GM23338 (cell line): ENCODE measurements at regions not wholly inside any gene's neighbourhood (a gene's known extent, or its start where the extent isn't known, plus 50 kb on each side); places are given as distances from the start of the nearest gene placed in this dataset.

Experiments
- ATAC-seq: fragments of 200-7000 bp; cut with Tn5 transposase; 3 replicates; pipeline ENCODE4 v1.9.1; 2020
- DNase-seq: peaks from one replicate; pipeline ENCODE4 v3.0.0-alpha.2; 2015; ENCODE audit warnings: low spot score
- H2AFZ ChIP-seq: fragments of 200-600 bp; sonication (generic); 2 replicates; pipeline ENCODE4 v1.8.0; 2016; ENCODE audit warnings: antibody characterized with exemption, mild to moderate bottlenecking, moderate library complexity
- H3F3A ChIP-seq: fragments of 200-600 bp; sonication (generic); replicated peaks from 2 replicates; pipeline ENCODE4 v1.8.0; 2017; ENCODE audit warnings: antibody characterized with exemption, mixed run types, low read depth
- H3K27ac ChIP-seq: fragments of 200-600 bp; sonication (generic); 2 replicates; pipeline ENCODE4 v1.6.1; 2016; ENCODE audit warnings: low read depth
- H3K27me3 ChIP-seq: fragments of 200-600 bp; sonication (generic); 2 replicates; pipeline ENCODE4 v1.8.0; 2016; ENCODE audit warnings: mild to moderate bottlenecking, mixed run types, moderate library complexity; ENCODE audit not compliant: insufficient read depth
- H3K36me3 ChIP-seq: fragments of 200-600 bp; sonication (generic); 2 replicates; pipeline ENCODE4 v1.8.0; 2016; ENCODE audit warnings: mild to moderate bottlenecking; ENCODE audit not compliant: insufficient read depth
- H3K4me1 ChIP-seq: fragments of 200-600 bp; sonication (generic); 2 replicates; pipeline ENCODE4 v1.8.0; 2016; ENCODE audit warnings: mild to moderate bottlenecking, moderate library complexity; ENCODE audit not compliant: insufficient read depth
- H3K4me2 ChIP-seq: fragments of 200-600 bp; sonication (generic); 2 replicates; pipeline ENCODE4 v1.7.1; 2017; ENCODE audit warnings: mixed run types
- H3K4me3 ChIP-seq: fragments of 200-600 bp; sonication (generic); 2 replicates; pipeline ENCODE4 v1.6.1; 2016; ENCODE audit warnings: mixed run types
- H3K79me2 ChIP-seq: fragments of 200-600 bp; sonication (generic); replicated peaks from 2 replicates; pipeline ENCODE4 v1.8.0; 2017; ENCODE audit warnings: mild to moderate bottlenecking; ENCODE audit not compliant: insufficient read depth
- H3K9me2 ChIP-seq: fragments of 200-600 bp; sonication (generic); 2 replicates; pipeline ENCODE4 v1.8.0; 2017; ENCODE audit not compliant: insufficient read depth
- H4K20me1 ChIP-seq: fragments of 200-600 bp; sonication (generic); replicated peaks from 2 replicates; pipeline ENCODE4 v1.8.0; 2017; ENCODE audit warnings: mild to moderate bottlenecking; ENCODE audit not compliant: insufficient read depth
- H3K27ac Mint-ChIP-seq: 2 replicates; pipeline ENCODE4 v1.8.0; 2020; ENCODE audit warnings: inconsistent platforms, mild to moderate bottlenecking, moderate library complexity, mixed read lengths
- H3K27me3 Mint-ChIP-seq: 3 replicates; pipeline ENCODE4 v1.8.0; 2022; ENCODE audit warnings: low read depth, mild to moderate bottlenecking, moderate library complexity, mixed read lengths, inconsistent platforms; ENCODE audit not compliant: insufficient read depth, poor library complexity
- H3K36me3 Mint-ChIP-seq: 3 replicates; pipeline ENCODE4 v1.8.0; 2021; ENCODE audit warnings: low read depth, mild to moderate bottlenecking, inconsistent platforms, moderate library complexity, mixed read lengths
- H3K4me1 Mint-ChIP-seq: 3 replicates; pipeline ENCODE4 v1.8.0; 2020; ENCODE audit warnings: mild to moderate bottlenecking, inconsistent platforms, mixed read lengths
- H3K4me3 Mint-ChIP-seq: 3 replicates; pipeline ENCODE4 v1.8.0; 2021; ENCODE audit warnings: moderate library complexity, mild to moderate bottlenecking, inconsistent platforms, mixed read lengths
- H3K9me3 Mint-ChIP-seq: 3 replicates; pipeline ENCODE4 v1.8.0; 2020; ENCODE audit warnings: moderate library complexity, mild to moderate bottlenecking, inconsistent platforms, mixed read lengths
- CREB1 ChIP-seq: fragments of 250-450 bp; sonication (Bioruptor Pico); IDR thresholded peaks from 2 replicates; pipeline ENCODE4 v1.5.0; 2020; ENCODE audit warnings: low read depth, mild to moderate bottlenecking, moderate library complexity
- CTCF ChIP-seq, 2 experiments: fragments of 200-600 bp in 1 of 2; sonication (generic) in 1 of 2; conservative IDR thresholded peaks; 2 replicates each; pipeline versions ENCODE4 v1.5.1 to v1.6.1; 2016 to 2017; ENCODE audit warnings: antibody characterized with exemption in 2 of 2, low read depth in 2 of 2, mild to moderate bottlenecking in 2 of 2, moderate library complexity in 1 of 2
- ETS1 ChIP-seq: IDR thresholded peaks from 2 replicates; pipeline ENCODE4 v1.6.1; 2016; ENCODE audit warnings: antibody characterized with exemption
- EZH2 ChIP-seq: fragments of 200-600 bp; sonication (generic); IDR thresholded peaks from one replicate; pipeline ENCODE4 v1.8.0; 2017; ENCODE audit warnings: antibody characterized with exemption, mild to moderate bottlenecking, low read depth; ENCODE audit not compliant: unreplicated experiment
- EZH2phosphoT487 ChIP-seq: fragments of 200-600 bp; sonication (generic); IDR thresholded peaks from one replicate; pipeline ENCODE4 v1.8.1; 2018; ENCODE audit warnings: antibody characterized with exemption; ENCODE audit not compliant: unreplicated experiment
- JUNB ChIP-seq: IDR thresholded peaks from one replicate; pipeline ENCODE4 v1.6.1; 2016; ENCODE audit warnings: antibody characterized with exemption; ENCODE audit not compliant: unreplicated experiment
- NANOG ChIP-seq: IDR thresholded peaks from 2 replicates; pipeline ENCODE4 v1.6.1; 2016; ENCODE audit warnings: antibody characterized with exemption, borderline replicate concordance
- POLR2AphosphoS5 ChIP-seq: IDR thresholded peaks from 2 replicates; pipeline ENCODE4 v1.6.1; 2016; ENCODE audit warnings: antibody characterized with exemption, low read depth
- REST ChIP-seq: IDR thresholded peaks from one replicate; pipeline ENCODE4 v1.6.1; 2018; ENCODE audit warnings: antibody characterized with exemption; ENCODE audit not compliant: unreplicated experiment
- STAT1 ChIP-seq: IDR thresholded peaks from one replicate; pipeline ENCODE4 v1.6.1; 2016; ENCODE audit warnings: antibody characterized with exemption; ENCODE audit not compliant: unreplicated experiment
- ZNF114 ChIP-seq: fragments of 250-450 bp; sonication (Bioruptor Pico); IDR thresholded peaks from 2 replicates; pipeline ENCODE4 v1.5.0; 2020; ENCODE audit warnings: mild to moderate bottlenecking, moderate library complexity
- ZNF331 ChIP-seq: fragments of 250-450 bp; sonication (Bioruptor Pico); IDR thresholded peaks from 2 replicates; pipeline ENCODE4 v1.5.0; 2020; ENCODE audit warnings: low read depth, mild to moderate bottlenecking, moderate library complexity
- ZNF462 ChIP-seq: fragments of 250-450 bp; sonication (Bioruptor Pico); IDR thresholded peaks from 2 replicates; pipeline ENCODE4 v1.5.0; 2020; ENCODE audit warnings: mild to moderate bottlenecking, moderate library complexity

DNA sequence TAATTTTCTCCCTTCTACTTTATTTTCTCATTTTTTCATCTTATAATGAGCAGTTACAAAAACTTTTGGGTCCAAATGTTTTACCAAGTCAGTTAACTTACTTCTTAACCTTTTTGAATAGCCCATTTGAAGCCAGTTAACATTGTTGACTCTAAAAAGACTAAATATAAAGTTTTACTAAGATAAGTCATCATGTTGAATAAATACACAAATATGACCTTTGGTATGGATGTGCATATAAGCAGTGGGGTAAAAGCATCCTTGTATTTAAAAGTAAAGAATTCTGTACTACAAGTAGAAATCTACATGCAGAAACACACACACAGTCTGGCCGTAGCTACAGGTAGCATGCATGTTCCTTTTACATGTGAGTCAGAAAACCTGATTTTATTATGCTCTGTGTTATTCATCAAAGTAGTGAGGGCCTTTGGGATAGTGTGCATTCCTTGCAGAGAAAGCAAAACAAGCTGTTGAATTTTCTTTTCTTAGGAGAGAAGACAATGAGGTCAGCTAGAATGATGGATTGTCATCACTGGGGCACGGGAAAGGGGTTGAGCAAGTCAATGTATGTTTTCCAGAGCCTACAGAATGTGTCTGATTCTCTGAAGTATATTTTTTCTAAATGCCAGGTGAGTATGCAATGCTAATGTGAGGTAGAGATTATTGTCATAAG, 533.2 kb upstream of the AGA start:
- Histone ChIP-seq H3K27me3 (no peaks in the 10 kb centered on the region), H3K4me2 (no peak overlapping the region), H3K36me3 (no peaks in the 10 kb centered on the region), H2AFZ (no peak overlapping the region), H3K4me1 (no peaks in the 10 kb centered on the region), H4K20me1 (no peaks in the 10 kb centered on the region), H3F3A (no peaks in the 10 kb centered on the region), H3K4me3 (no peak overlapping the region), H3K27ac (no peak overlapping the region), H3K79me2 (no peaks in the 10 kb centered on the region), H3K9me2 (no peaks in the 10 kb centered on the region)
- Mint-ChIP-seq H3K4me1 (no peaks in the 10 kb centered on the region), H3K27me3 (no peaks in the 10 kb centered on the region), H3K36me3 (no peaks in the 10 kb centered on the region), H3K27ac (no peak overlapping the region), H3K4me3 (no peak overlapping the region), H3K9me3 (no peaks in the 10 kb centered on the region)
- ATAC-seq: no peak
- DNase-seq: no peak
- TF ChIP-seq ZNF114 (no peak), CREB1 (CRISPR knock-in tag) (no peak), POLR2AphosphoS5 (no peak), REST (no peak), EZH2phosphoT487 (no peak), ZNF462 (CRISPR knock-in tag) (no peak), ETS1 (no peak), EZH2 (no peak), STAT1 (no peak), CTCF (conservative IDR thresholded peaks at IDR 0.05; ENCODE audit: low read depth in 2 of 2) (no peak), ZNF331 (CRISPR knock-in tag) (no peak), NANOG (no peak), JUNB (no peak)
